ENCODE measurements at regions not wholly inside any gene's neighbourhood (a gene's known extent, or its start where the extent isn't known, plus 50 kb on each side); places are given as distances from the start of the nearest gene placed in this dataset.

DNA sequence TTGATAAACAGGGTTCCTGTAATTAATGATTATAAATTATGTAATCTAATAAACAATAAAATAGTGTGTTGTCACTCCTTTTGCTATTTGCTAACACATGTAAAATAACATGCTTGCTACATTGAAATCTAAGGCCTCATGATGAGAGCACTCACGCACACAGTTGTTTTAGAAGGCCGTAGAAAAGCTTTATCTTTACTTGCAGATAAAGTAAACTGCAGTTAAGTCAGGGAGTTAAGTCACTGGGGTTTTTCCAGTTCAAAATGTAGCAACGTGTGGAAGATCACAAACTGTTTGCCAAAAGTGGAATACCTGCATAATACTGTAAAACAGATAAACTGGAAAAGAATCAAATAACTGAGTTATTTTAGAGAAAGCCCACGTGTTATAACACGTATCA, 187.3 kb upstream of the PACRGL start:
- ATAC-seq (no peak), DNase-seq (ENCODE audit: low read depth, low spot score) (no peak)
- ChIA-PET CTCF (no interaction called here), POLR2A (no interaction called here)
- Histone ChIP-seq H3K4me1 (ENCODE audit: control insufficient read depth, insufficient read depth, low read length) (no peaks in the 10 kb centered on the region), H3K4me3 (ENCODE audit: low read depth in 2 of 2, low read length in 2 of 2) (no peak overlapping the region), H3K36me3 (ENCODE audit: control insufficient read depth, insufficient read depth, low read length) (no peaks in the 10 kb centered on the region), H3K9me3 (ENCODE audit: control insufficient read depth, insufficient read depth, low read depth, low read length) (no peaks in the 10 kb centered on the region), H3K27ac (ENCODE audit: low read length) (no peak overlapping the region), H3K27me3 (ENCODE audit: control insufficient read depth, insufficient read depth, low read length) (no peaks in the 10 kb centered on the region)
- in situ Hi-C loops (cut with HindIII; ENCODE audit: low pct_unique_long_range_greater_than_20kb, low sequenced_read_pairs) (no loop called here), intact Hi-C loops (cut with micrococcal nuclease; ENCODE audit: unreplicated experiment) (no loop called here)
- no TSS peak for BruUV-seq (replicated peaks)
- TF ChIP-seq, protein P1, sequence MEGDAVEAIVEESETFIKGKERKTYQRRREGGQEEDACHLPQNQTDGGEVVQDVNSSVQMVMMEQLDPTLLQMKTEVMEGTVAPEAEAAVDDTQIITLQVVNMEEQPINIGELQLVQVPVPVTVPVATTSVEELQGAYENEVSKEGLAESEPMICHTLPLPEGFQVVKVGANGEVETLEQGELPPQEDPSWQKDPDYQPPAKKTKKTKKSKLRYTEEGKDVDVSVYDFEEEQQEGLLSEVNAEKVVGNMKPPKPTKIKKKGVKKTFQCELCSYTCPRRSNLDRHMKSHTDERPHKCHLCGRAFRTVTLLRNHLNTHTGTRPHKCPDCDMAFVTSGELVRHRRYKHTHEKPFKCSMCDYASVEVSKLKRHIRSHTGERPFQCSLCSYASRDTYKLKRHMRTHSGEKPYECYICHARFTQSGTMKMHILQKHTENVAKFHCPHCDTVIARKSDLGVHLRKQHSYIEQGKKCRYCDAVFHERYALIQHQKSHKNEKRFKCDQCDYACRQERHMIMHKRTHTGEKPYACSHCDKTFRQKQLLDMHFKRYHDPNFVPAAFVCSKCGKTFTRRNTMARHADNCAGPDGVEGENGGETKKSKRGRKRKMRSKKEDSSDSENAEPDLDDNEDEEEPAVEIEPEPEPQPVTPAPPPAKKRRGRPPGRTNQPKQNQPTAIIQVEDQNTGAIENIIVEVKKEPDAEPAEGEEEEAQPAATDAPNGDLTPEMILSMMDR (IDR thresholded peaks at IDR 0.05) = no peak
- TF ChIP-seq SIN3A (IDR thresholded peaks at IDR 0.05; ENCODE audit: borderline replicate concordance, insufficient read depth, low read depth, low read length) (no peak), TCF7L2 (IDR thresholded peaks at IDR 0.05; ENCODE audit: low read depth, low read length) (no peak), POLR2AphosphoS5 (IDR thresholded peaks at IDR 0.05; ENCODE audit: low read depth, low read length) (no peak)
- TF ChIP-seq, protein P2, sequence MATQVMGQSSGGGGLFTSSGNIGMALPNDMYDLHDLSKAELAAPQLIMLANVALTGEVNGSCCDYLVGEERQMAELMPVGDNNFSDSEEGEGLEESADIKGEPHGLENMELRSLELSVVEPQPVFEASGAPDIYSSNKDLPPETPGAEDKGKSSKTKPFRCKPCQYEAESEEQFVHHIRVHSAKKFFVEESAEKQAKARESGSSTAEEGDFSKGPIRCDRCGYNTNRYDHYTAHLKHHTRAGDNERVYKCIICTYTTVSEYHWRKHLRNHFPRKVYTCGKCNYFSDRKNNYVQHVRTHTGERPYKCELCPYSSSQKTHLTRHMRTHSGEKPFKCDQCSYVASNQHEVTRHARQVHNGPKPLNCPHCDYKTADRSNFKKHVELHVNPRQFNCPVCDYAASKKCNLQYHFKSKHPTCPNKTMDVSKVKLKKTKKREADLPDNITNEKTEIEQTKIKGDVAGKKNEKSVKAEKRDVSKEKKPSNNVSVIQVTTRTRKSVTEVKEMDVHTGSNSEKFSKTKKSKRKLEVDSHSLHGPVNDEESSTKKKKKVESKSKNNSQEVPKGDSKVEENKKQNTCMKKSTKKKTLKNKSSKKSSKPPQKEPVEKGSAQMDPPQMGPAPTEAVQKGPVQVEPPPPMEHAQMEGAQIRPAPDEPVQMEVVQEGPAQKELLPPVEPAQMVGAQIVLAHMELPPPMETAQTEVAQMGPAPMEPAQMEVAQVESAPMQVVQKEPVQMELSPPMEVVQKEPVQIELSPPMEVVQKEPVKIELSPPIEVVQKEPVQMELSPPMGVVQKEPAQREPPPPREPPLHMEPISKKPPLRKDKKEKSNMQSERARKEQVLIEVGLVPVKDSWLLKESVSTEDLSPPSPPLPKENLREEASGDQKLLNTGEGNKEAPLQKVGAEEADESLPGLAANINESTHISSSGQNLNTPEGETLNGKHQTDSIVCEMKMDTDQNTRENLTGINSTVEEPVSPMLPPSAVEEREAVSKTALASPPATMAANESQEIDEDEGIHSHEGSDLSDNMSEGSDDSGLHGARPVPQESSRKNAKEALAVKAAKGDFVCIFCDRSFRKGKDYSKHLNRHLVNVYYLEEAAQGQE (IDR thresholded peaks at IDR 0.05; ENCODE audit: insufficient read depth in 1 of 2, low read depth in 2 of 2, low read length in 1 of 2) = no peak

DNA sequence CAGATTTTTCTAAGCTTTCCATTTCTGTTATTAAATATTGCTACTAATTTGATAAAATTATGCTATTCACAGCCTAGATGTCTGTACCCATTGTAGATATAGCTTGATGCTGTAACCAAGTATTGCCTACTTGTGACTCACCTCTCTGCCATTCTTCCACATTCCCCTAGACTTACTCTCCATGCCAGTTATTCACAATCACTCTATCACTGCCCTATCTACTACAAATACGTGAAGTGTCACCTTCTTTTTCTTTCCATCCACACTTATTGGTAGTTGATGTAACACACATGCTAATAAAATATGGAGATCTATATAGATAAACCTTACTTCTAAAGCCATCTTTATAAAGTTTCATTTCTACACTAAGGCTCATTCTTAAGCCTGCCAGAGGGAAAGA, 179.4 kb upstream of the PACRGL start:
- DNase-seq (ENCODE audit: low read depth, low spot score) (no peak), ATAC-seq (no peak; the same call in 1 of the 2 replicates)
- H3K27ac ChIP-seq (ENCODE audit: low read length) = no peak overlapping the region
- TF ChIP-seq SIN3A (IDR thresholded peaks at IDR 0.05; ENCODE audit: borderline replicate concordance, insufficient read depth, low read depth, low read length) = no peak
- TF ChIP-seq POLR2AphosphoS5 (IDR thresholded peaks at IDR 0.05; ENCODE audit: low read depth, low read length) = no peak
- TF ChIP-seq, protein P1 (IDR thresholded peaks at IDR 0.05) = no peak
- no peak for TF ChIP-seq TCF7L2 (IDR thresholded peaks at IDR 0.05; ENCODE audit: low read depth, low read length)
- in situ Hi-C loops (cut with HindIII; ENCODE audit: low pct_unique_long_range_greater_than_20kb, low sequenced_read_pairs) = no loop called here
- intact Hi-C loops (cut with micrococcal nuclease; ENCODE audit: unreplicated experiment) = no loop called here
- no peaks in the 10 kb centered on the region for H3K9me3 ChIP-seq (ENCODE audit: control insufficient read depth, insufficient read depth, low read depth, low read length)
- ChIA-PET POLR2A (no interaction called here), CTCF (no interaction called here)
- H3K27me3 ChIP-seq (ENCODE audit: control insufficient read depth, insufficient read depth, low read length) = no peaks in the 10 kb centered on the region
- H3K4me1 ChIP-seq (ENCODE audit: control insufficient read depth, insufficient read depth, low read length) = no peaks in the 10 kb centered on the region
- H3K36me3 ChIP-seq (ENCODE audit: control insufficient read depth, insufficient read depth, low read length) = no peaks in the 10 kb centered on the region
- no peak overlapping the region for H3K4me3 ChIP-seq (ENCODE audit: low read depth in 2 of 2, low read length in 2 of 2)
- BruUV-seq (replicated peaks) = no TSS peak
